Esophagus squamous epithelium (tissue), 5 donors: ENCODE measurements at regions not wholly inside any gene's neighbourhood (a gene's known extent, or its start where the extent isn't known, plus 50 kb on each side); places are given as distances from the start of the nearest gene placed in this dataset.

ENCODE experiments used
- DNase-seq: peaks from one replicate; lab custom pipeline; 2025; lab: John Stamatoyannopoulos, UW
- H3K27ac ChIP-seq, 4 donors: fragments of 200-600 bp; sonication (generic); one replicate each; pipeline ENCODE4 v1.5.1; 2016 to 2019; ENCODE audit warnings: mild to moderate bottlenecking in 1 of 4
- H3K27me3 ChIP-seq, 4 donors: fragments of 200-600 bp; sonication (generic); 1 replicate in 3 of 4; 2 replicates in 1 of 4; pipeline versions ENCODE4 v1.5.1 to v1.6.0; 2017 to 2021; ENCODE audit warnings: antibody characterized with exemption in 1 of 4
- H3K36me3 ChIP-seq, 3 donors: fragments of 200-600 bp; sonication (generic); one replicate each; pipeline ENCODE4 v1.5.1; 2016 to 2019
- H3K4me1 ChIP-seq, 3 donors: fragments of 200-600 bp; sonication (generic); one replicate each; pipeline ENCODE4 v1.5.1; 2017 to 2019
- H3K4me3 ChIP-seq, 4 donors: fragments of 200-600 bp; sonication (generic); 1 replicate in 3 of 4; 2 replicates in 1 of 4; pipeline ENCODE4 v1.5.1; 2016 to 2019; ENCODE audit warnings: mild to moderate bottlenecking in 2 of 4, moderate library complexity in 1 of 4
- H3K9me3 ChIP-seq, 3 donors: fragments of 200-600 bp; sonication (generic); one replicate each; pipeline ENCODE4 v1.5.1; 2016 to 2019
- CTCF ChIP-seq, 6 experiments: fragments of 450-650 bp in 4 of 6; fragments of 200-600 bp in 2 of 6; sonication (generic) in 2 of 6; IDR thresholded peaks; one replicate each; pipeline ENCODE4 v1.5.1; 2016 to 2019; ENCODE audit warnings: antibody characterized with exemption in 6 of 6, mild to moderate bottlenecking in 4 of 6, moderate library complexity in 4 of 6
- POLR2A ChIP-seq, 4 donors: fragments of 450-650 bp; IDR thresholded peaks; one replicate each; pipeline ENCODE4 v1.6.1; 2017; ENCODE audit warnings: antibody characterized with exemption in 4 of 4, mild to moderate bottlenecking in 4 of 4, moderate library complexity in 3 of 4
- WGBS, 2 donors: methylation state at CpG; one replicate each; pipeline ENCODE4 v1.1.5; 2018; 5-methylcytosine and 5-hydroxymethylcytosine counted together
- intact Hi-C: fragments of 100-400 bp; cut with DNase I; formaldehyde crosslinking; loops from one replicate; pipeline ENCODE4 v1.15.0; 2022
- donor health status: DM: yes; HTN: yes; CAD: no.

- Histone ChIP-seq H3K9me3 (no peaks in the 10 kb centered on the region), H3K27me3 (no peaks in the 10 kb centered on the region), H3K36me3 (no peaks in the 10 kb centered on the region), H3K4me1 (no peaks in the 10 kb centered on the region), H3K4me3 (no peak overlapping the region), H3K27ac (no peak overlapping the region)
- DNase-seq = no peak
- TF ChIP-seq POLR2A (IDR thresholded peaks at IDR 0.05) (no peak), CTCF (IDR thresholded peaks at IDR 0.05) (no peak)
- intact Hi-C loops = no loop called here
These were observed 61.4 kb upstream of the ST6GALNAC3 start for GRCh38 chr1:76013206-76013581.

GRCh38 chr1:76015478-76016103 lies 59.0 kb upstream of the ST6GALNAC3 start:
- Histone ChIP-seq H3K4me1 (no peaks in the 10 kb centered on the region), H3K27me3 (no peaks in the 10 kb centered on the region), H3K36me3 (no peaks in the 10 kb centered on the region), H3K27ac (no peak overlapping the region), H3K9me3 (no peaks in the 10 kb centered on the region), H3K4me3 (no peak overlapping the region)
- WGBS, 2 donors = 54 to 78% methylated on average over 1 of the region's 1 CpG
- no peak for DNase-seq
- intact Hi-C loops = no loop called here
- TF ChIP-seq CTCF (IDR thresholded peaks at IDR 0.05) (no peak), POLR2A (IDR thresholded peaks at IDR 0.05) (no peak)

GRCh38 chr1:76018045-76018444 lies 56.5 kb upstream of the ST6GALNAC3 start:
- Histone ChIP-seq H3K4me3 (no peak overlapping the region), H3K4me1 (no peaks in the 10 kb centered on the region), H3K27ac (no peak overlapping the region), H3K36me3 (no peaks in the 10 kb centered on the region), H3K27me3 (no peaks in the 10 kb centered on the region), H3K9me3 (no peaks in the 10 kb centered on the region)
- WGBS, 2 donors = 48 to 81% methylated on average over 2 of the region's 2 CpGs
- no peak for DNase-seq
- TF ChIP-seq POLR2A (IDR thresholded peaks at IDR 0.05) = no peak
- no peak for TF ChIP-seq CTCF (IDR thresholded peaks at IDR 0.05)
- intact Hi-C loops = no loop called here

- intact Hi-C loops = no loop called here
- WGBS, 2 donors = 32 to 49% methylated on average over 4 of the region's 4 CpGs
These were observed 52.7 kb upstream of the ST6GALNAC3 start for GRCh38 chr1:76021846-76022245.

More at GRCh38 chr1:76021846-76022245, 52.7 kb upstream of the ST6GALNAC3 start:
- H3K36me3 ChIP-seq = no peaks in the 10 kb centered on the region
- H3K4me3 ChIP-seq = no peak overlapping the region
- TF ChIP-seq CTCF (IDR thresholded peaks at IDR 0.05) (no peak), POLR2A (IDR thresholded peaks at IDR 0.05) (no peak)
- H3K9me3 ChIP-seq = no peaks in the 10 kb centered on the region
- H3K27ac ChIP-seq = no peak overlapping the region
- H3K27me3 ChIP-seq = no peaks in the 10 kb centered on the region
- DNase-seq = no peak
- no peaks in the 10 kb centered on the region for H3K4me1 ChIP-seq
